GM10248 (cell line): ENCODE measurements at regions not wholly inside any gene's neighbourhood (a gene's known extent, or its start where the extent isn't known, plus 50 kb on each side); places are given as distances from the start of the nearest gene placed in this dataset.
A peak's percentile ranks its signal among the peaks of the same experiment; 100 is the strongest.

Experiments used
- CTCF ChIA-PET: fragments of 300-600 bp; sonication (Branson Sonifier 250); formaldehyde crosslinking; extraction: SDS; loops from one replicate; lab custom pipeline; 2021; ENCODE audit warnings: antibody characterized with exemption; lab: Yijun Ruan, JAX
- POLR2A ChIA-PET: fragments of 350-650 bp; sonication (Branson Sonifier 250); formaldehyde crosslinking; extraction: SDS; loops from one replicate; lab custom pipeline; 2020; ENCODE audit warnings: antibody characterized with exemption; lab: Yijun Ruan, JAX
- DNase-seq: peaks from one replicate; pipeline ENCODE4 v3.0.0; 2012; ENCODE audit errors: extremely low spot score
- TF ChIP-seq, protein P1 (sequence below): IDR thresholded peaks from 2 replicates; pipeline ENCODE4 v1.5.1; 2012; ENCODE audit warnings: mild to moderate bottlenecking, low read depth; ENCODE audit errors: extremely low read depth, missing control alignments, control extremely low read depth

DNA sequence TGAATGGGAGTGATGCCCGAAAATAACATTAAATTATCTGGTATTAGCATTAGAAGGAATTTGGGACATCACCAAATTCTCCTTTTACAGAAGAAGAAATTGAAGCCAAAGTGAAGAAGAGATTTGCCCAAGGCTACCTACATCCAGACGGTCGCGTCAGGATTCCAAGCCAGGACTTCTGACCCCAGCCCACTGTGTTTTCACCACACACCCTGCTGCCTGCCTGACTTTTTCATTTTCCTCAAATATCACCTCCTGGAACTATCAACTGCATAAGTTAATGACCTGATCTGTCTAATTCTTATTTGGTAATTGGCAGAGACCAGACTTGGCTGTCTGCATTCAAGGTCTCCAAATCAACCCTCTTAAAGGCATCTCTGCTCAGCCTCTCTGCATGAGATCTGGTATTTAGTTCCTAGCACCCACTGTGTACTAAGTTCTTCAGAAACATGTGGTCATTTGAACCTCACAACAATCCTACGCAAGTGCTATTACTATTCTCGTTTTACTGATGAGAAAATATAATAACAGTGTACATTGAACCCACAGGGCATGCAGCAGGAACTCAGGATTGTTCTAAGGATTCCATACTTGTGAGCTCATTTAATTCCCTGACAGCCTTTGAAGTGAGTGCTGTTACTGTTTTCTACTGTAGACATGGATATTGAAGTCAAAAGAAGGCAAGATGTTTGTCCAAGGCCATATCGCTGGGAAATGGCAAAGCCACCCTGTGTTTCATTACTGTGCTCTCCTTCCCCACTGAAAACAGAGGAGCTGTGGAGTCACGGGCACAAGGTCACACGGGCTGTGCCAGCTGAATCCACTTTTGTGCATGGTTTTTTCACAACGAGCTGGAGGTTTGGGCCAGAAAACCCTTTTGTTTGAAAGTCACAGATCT lies 195.2 kb upstream of the C1QTNF7 start:
- ChIA-PET CTCF (interaction anchor here (0.9 to 5.5 kb wide), 11 partner anchors 9 to 240 kb away, joined by 3 to 41 read pairs (median 5); no protein-coding TSS in a partner anchor), POLR2A (no interaction called here)
- TF ChIP-seq, protein P1, sequence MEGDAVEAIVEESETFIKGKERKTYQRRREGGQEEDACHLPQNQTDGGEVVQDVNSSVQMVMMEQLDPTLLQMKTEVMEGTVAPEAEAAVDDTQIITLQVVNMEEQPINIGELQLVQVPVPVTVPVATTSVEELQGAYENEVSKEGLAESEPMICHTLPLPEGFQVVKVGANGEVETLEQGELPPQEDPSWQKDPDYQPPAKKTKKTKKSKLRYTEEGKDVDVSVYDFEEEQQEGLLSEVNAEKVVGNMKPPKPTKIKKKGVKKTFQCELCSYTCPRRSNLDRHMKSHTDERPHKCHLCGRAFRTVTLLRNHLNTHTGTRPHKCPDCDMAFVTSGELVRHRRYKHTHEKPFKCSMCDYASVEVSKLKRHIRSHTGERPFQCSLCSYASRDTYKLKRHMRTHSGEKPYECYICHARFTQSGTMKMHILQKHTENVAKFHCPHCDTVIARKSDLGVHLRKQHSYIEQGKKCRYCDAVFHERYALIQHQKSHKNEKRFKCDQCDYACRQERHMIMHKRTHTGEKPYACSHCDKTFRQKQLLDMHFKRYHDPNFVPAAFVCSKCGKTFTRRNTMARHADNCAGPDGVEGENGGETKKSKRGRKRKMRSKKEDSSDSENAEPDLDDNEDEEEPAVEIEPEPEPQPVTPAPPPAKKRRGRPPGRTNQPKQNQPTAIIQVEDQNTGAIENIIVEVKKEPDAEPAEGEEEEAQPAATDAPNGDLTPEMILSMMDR, result no peak
- no peak for DNase-seq

DNA sequence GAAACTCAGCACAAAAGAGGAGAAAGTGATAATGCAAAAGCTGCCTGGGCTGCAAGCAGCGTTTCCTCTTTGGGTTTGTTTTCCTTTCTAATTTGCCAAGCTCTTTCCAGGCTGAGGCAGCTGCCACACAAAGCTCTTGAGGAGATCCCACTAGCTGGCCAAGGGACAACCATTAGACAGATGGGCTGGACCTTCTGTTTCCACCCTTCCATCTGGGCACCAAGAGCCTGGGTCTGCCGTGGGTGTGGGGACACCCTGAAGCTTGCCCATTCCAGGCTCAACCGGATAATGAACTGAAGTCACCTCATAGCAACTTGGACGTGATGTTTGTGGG lies 194.6 kb upstream of the C1QTNF7 start:
- POLR2A ChIA-PET, result no interaction called here
- CTCF ChIA-PET, result interaction anchor here (0.9 to 5.5 kb wide), 9 partner anchors 9 to 224 kb away, joined by 3 to 41 read pairs (median 5); no protein-coding TSS in a partner anchor
- no peak for DNase-seq
- TF ChIP-seq, protein P1, result no peak

DNA sequence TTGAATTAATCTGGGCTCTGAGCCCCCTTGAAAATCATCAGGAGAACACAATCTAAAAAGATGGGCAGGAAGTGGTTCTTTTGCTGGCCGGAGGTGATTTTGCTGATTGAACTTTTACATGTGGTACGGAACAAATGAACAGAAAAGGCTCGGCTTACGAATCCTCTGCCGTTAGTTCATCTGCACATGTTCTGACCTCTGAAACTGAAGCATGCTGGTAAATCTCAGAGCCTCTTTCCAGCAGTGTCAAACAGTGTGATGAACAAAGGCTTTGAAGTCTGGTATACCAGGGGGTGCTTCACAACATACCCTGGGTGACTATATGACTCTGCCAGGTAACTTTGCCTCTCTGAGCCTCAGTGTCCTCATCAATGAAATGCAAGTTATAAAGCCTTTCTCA lies 194.2 kb upstream of the C1QTNF7 start:
- CTCF ChIA-PET, result interaction anchor here (0.9 to 5.5 kb wide), 8 partner anchors 8 to 224 kb away, joined by 3 to 41 read pairs (median 6); no protein-coding TSS in a partner anchor
- peak; percentile 23 for DNase-seq
- POLR2A ChIA-PET, result no interaction called here
- TF ChIP-seq, protein P1, result no peak

DNA sequence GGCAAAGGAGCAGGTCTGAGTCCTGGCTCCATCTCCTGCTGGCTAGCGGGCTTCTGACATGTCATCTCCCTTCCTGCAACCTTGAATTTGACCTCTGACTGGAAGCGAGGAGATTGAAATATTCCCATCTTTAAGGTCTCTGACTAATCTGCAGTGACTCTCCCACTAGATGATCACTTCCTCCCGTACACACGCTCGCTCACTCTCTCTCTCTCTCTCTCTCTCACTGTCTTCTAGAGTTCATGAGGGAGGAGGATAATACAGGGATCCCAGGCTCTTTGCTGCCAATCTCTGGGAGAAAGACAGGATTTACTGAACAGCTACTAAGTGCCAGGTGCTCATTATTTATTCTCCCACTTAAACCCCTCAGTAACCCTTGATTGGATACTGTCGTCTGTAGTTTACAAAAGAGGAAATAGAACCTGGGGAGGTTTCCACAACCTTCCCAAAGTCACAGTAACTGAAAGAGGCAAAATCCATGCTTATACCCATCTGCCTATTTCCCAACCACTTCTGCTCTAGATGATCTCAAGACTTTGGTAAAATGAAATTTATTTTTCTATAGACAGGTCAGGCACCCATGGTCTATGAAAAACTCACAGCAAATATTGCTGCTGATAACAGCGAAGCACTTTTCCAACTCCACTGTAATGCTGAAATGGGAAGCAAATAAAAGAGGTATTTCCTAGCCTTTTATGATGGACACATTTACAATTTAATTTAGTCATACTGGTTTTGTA lies 193.5 kb upstream of the C1QTNF7 start:
- ChIA-PET POLR2A (no interaction called here), CTCF (interaction anchor here (1.0 to 5.5 kb wide), 3 partner anchors 163 to 417 kb away, joined by 3 to 44 read pairs (median 32); no protein-coding TSS in a partner anchor)
- DNase-seq, result no peak
- TF ChIP-seq, protein P1, result no peak

DNA sequence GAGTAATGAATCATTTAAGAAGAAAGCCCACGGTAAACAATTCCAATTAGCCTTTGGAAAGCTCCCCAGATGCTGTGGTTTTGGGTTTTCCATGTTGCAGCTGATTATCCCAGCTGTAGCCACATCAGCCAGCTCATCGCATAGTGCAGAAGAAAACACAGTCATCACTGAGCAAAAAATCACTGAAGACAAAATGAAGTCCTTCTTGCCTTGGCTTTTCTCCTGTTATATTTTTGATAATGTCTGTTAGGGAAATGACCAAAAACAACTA lies 193.0 kb upstream of the C1QTNF7 start:
- TF ChIP-seq, protein P1, result no peak
- ChIA-PET CTCF (interaction anchor here (1.0 to 5.2 kb wide), 3 partner anchors 162 to 416 kb away, joined by 3 to 44 read pairs (median 13); no protein-coding TSS in a partner anchor), POLR2A (no interaction called here)
- no peak for DNase-seq

DNA sequence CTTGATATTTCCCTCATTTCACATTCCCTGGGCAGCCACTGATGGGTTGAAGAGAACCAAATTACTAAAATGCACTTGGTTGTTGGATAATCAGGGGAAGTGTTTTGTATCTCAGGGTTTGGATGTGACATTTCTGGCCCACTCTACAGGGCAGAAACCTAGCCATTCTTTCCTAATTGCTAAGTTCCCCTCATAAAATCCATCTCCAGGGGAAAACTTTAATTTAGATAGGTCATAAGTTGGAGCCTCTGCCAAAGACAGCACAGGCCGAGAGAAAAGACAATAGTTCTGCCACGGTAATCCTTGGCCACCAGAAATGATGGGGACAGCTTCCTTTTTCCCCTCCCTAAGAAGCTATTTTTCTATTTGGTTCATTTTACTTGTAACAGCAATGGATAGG lies 192.7 kb upstream of the C1QTNF7 start:
- CTCF ChIA-PET, result interaction anchor here (0.9 to 5.2 kb wide), 5 partner anchors 19 to 416 kb away, joined by 3 to 44 read pairs (median 3); no protein-coding TSS in a partner anchor
- no peak for DNase-seq
- POLR2A ChIA-PET, result no interaction called here
- TF ChIP-seq, protein P1, result no peak
